GM18505 (cell line): ENCODE measurements at regions not wholly inside any gene's neighbourhood (a gene's known extent, or its start where the extent isn't known, plus 50 kb on each side); places are given as distances from the start of the nearest gene placed in this dataset.
"Not testable (repeated sequence)": the region's sequence is repeated elsewhere in the genome, so short reads cannot be mapped to it uniquely, and the experiment has no call there.

Source experiments
- ATAC-seq: cut with Tn5 transposase; IDR thresholded peaks from one replicate; pipeline ENCODE4 v1.9.1; 2021; ENCODE audit not compliant: unreplicated experiment

GRCh38 chr9:65393111-65393810 lies 108.3 kb upstream of the FOXD4L5 start:
- ATAC-seq, result not testable (repeated sequence)

GRCh38 chr9:65392611-65393010 lies 107.6 kb upstream of the FOXD4L5 start:
- not testable (repeated sequence) for ATAC-seq

GRCh38 chr9:65389710-65390109 lies 104.7 kb upstream of the FOXD4L5 start:
- not testable (repeated sequence) for ATAC-seq

GRCh38 chr9:65389216-65389615 lies 104.2 kb upstream of the FOXD4L5 start:
- not testable (repeated sequence) for ATAC-seq

GRCh38 chr9:65386699-65387098 lies 101.7 kb upstream of the FOXD4L5 start:
- ATAC-seq, result peak; percentile 96

- not testable (repeated sequence) for ATAC-seq
Observed at GRCh38 chr9:65386191-65386590, 101.2 kb upstream of the FOXD4L5 start.

GRCh38 chr9:65385655-65386024 lies 100.6 kb upstream of the FOXD4L5 start:
- ATAC-seq, result not testable (repeated sequence)

DNA sequence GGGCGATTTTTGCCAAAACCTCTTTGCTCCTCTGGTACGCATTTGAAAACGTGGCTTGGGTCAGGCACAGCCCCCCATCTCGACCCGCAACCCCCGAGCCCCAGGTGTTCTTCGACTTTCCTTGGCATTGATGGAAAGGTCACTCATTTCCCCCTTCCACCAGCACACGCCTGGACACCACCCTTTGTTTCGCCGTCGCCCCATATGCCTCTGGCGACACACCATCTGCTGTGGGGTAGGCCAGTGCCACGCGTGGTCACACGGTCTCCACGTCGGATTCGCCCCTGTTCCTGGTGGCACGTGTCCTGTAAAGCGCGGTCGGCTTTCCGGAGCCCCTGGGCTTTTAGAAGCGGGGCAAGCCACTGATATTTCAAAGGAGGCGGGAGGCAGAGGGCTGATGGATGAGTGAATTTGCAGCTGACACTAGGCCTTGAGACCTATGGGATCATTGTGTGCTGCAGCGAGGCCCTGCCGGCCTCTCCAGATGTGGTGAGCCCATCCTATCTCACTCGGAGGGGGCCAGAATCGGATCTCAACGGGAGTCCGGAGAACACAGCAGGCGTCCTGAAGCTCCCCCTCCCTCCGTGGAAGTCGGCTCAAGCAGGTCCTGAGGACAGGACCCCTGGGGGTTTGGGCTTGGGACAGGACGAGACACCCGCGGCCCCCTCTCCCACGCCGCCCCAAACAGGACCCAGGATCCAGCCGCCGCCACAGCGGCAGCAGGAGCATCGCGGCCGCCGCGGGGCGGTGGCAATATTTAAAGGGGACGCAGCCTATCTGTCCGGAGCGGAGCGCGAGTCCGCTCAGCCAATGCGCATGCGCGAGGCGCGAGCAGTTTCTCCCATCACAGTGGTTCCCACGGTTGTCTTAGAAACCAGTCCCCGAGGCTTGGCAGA lies 100.0 kb upstream of the FOXD4L5 start:
- not testable (repeated sequence) for ATAC-seq

- ATAC-seq, result not testable (repeated sequence)
Observed at GRCh38 chr9:65384066-65384465, 99.1 kb upstream of the FOXD4L5 start.

DNA sequence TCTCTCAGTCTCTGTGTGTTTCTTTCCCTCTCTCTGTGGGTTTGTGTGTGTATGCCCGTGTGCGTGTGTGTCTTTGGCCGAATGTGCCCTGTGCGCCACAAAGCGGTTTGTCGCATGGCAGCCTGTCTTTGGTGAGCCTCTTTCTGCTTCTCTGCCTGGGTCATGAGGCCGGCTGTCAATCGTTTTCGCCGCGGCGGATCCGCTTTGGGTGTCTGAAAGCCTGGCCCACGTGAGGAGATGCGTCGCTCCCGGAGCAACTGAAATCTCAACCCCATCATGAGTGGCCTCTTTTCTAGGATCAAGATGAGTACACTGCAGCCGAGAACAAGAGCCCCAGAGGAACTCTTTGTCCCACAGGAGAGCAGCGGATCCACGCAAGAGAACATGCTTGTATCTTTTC lies 98.6 kb upstream of the FOXD4L5 start:
- not testable (repeated sequence) for ATAC-seq

- ATAC-seq, result not testable (repeated sequence)
Observed at GRCh38 chr9:65382701-65383318, 97.8 kb upstream of the FOXD4L5 start.
